ENCODE measurements at regions not wholly inside any gene's neighbourhood (a gene's known extent, or its start where the extent isn't known, plus 50 kb on each side); places are given as distances from the start of the nearest gene placed in this dataset.

DNA sequence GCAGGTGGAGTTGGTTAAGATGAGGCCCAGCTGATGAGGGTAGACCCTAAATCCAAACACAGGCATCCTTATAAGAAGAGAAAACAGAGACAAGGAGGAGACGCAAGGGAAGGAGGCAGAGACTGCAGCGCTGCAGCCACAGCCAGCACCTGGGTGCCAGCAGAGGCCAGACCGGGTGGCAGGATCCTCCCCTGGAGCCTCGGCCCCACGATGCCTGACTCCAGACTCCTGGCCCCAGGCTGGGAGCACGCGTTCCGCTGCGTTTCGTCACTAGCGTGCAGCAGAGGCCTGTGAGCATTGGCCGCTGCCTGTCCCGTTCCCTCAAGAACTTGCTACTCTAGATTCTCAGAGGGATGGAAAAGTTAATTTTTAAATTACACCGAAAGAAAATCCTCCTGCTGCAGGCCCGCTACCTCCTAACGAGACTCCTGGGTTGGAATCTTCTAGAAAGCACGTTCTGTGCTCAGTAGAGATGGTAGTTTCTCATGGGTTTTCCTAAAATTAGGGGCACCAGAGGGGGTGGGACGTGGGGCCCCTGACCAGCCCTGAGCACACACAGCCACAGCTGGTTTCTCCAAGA lies 57.7 kb upstream of the FBRSL1 start:
- no peak for TF ChIP-seq MAZ (IDR thresholded peaks at IDR 0.05; ENCODE audit: borderline replicate concordance, low read depth, low read length)
- TF ChIP-seq, protein P1, sequence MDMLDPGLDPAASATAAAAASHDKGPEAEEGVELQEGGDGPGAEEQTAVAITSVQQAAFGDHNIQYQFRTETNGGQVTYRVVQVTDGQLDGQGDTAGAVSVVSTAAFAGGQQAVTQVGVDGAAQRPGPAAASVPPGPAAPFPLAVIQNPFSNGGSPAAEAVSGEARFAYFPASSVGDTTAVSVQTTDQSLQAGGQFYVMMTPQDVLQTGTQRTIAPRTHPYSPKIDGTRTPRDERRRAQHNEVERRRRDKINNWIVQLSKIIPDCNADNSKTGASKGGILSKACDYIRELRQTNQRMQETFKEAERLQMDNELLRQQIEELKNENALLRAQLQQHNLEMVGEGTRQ (IDR thresholded peaks at IDR 0.05; ENCODE audit: low read depth, low read length): no peak
- TF ChIP-seq CHD1 (IDR thresholded peaks at IDR 0.05; ENCODE audit: low read depth, low read length): no peak
- TF ChIP-seq RFX5 (IDR thresholded peaks at IDR 0.05; ENCODE audit: low read depth, low read length): no peak
- TF ChIP-seq MXI1 (IDR thresholded peaks at IDR 0.05; ENCODE audit: borderline replicate concordance, low read depth, low read length): no peak
- TF ChIP-seq MAFK (IDR thresholded peaks at IDR 0.05; ENCODE audit: low read depth, low read length): no peak
- no peak for TF ChIP-seq POLR2A (IDR thresholded peaks at IDR 0.05; ENCODE audit: low read depth, low read length)
- TF ChIP-seq RAD21 (IDR thresholded peaks at IDR 0.05; ENCODE audit: low read length): no peak
- TF ChIP-seq FOS (IDR thresholded peaks at IDR 0.05; ENCODE audit: low read depth, low read length): no peak
- TF ChIP-seq BHLHE40 (IDR thresholded peaks at IDR 0.05; ENCODE audit: low read depth, low read length): no peak
- no peak for TF ChIP-seq CEBPB (IDR thresholded peaks at IDR 0.05; ENCODE audit: low read depth, low read length)
- TF ChIP-seq RCOR1 (IDR thresholded peaks at IDR 0.05; ENCODE audit: insufficient replicate concordance, low read length): no peak
- TF ChIP-seq, protein P2, sequence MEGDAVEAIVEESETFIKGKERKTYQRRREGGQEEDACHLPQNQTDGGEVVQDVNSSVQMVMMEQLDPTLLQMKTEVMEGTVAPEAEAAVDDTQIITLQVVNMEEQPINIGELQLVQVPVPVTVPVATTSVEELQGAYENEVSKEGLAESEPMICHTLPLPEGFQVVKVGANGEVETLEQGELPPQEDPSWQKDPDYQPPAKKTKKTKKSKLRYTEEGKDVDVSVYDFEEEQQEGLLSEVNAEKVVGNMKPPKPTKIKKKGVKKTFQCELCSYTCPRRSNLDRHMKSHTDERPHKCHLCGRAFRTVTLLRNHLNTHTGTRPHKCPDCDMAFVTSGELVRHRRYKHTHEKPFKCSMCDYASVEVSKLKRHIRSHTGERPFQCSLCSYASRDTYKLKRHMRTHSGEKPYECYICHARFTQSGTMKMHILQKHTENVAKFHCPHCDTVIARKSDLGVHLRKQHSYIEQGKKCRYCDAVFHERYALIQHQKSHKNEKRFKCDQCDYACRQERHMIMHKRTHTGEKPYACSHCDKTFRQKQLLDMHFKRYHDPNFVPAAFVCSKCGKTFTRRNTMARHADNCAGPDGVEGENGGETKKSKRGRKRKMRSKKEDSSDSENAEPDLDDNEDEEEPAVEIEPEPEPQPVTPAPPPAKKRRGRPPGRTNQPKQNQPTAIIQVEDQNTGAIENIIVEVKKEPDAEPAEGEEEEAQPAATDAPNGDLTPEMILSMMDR (conservative IDR thresholded peaks at IDR 0.05; ENCODE audit: low read depth, low read length): no peak
- TF ChIP-seq SMC3 (IDR thresholded peaks at IDR 0.05; ENCODE audit: low read depth, low read length): no peak
- no peak for TF ChIP-seq NFE2L2 (IDR thresholded peaks at IDR 0.05; ENCODE audit: low read depth, low read length)
- TF ChIP-seq, protein P3, sequence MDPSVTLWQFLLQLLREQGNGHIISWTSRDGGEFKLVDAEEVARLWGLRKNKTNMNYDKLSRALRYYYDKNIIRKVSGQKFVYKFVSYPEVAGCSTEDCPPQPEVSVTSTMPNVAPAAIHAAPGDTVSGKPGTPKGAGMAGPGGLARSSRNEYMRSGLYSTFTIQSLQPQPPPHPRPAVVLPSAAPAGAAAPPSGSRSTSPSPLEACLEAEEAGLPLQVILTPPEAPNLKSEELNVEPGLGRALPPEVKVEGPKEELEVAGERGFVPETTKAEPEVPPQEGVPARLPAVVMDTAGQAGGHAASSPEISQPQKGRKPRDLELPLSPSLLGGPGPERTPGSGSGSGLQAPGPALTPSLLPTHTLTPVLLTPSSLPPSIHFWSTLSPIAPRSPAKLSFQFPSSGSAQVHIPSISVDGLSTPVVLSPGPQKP (IDR thresholded peaks at IDR 0.05; ENCODE audit: borderline replicate concordance, low read depth, low read length): no peak
- in situ Hi-C loops (cut with MboI; ENCODE audit: low sequenced_read_pairs) (no loop called here), intact Hi-C loops (cut with micrococcal nuclease) (no loop called here), dilution Hi-C loops (cut with HindIII; ENCODE audit: low sequenced_read_pairs, unreplicated experiment) (no loop called here)
- Histone ChIP-seq H3K4ac (ENCODE audit: low read depth, low read length) (no peak overlapping the region), H3K36me3 (ENCODE audit: control insufficient read depth, insufficient read depth, low read length) (no peaks in the 10 kb centered on the region), H3K4me1 (ENCODE audit: control insufficient read depth, insufficient read depth, low read length) (no peaks in the 10 kb centered on the region; the same call in 1 of the 2 replicates), H3K9me1 (ENCODE audit: insufficient read depth, low read length) (peaks cover 4% of the 10 kb centered on the region; the same call in 1 of the 2 replicates), H3K27me3 (ENCODE audit: control insufficient read depth, insufficient read depth, low read length) (peaks cover 38% of the 10 kb centered on the region), H3K23ac (ENCODE audit: low read depth, low read length) (no peak overlapping the region), H3K14ac (replicated peaks; ENCODE audit: low read depth, low read length) (no peak overlapping the region), H2BK15ac (ENCODE audit: low read depth, low read length) (no peak overlapping the region), H4K8ac (ENCODE audit: low read depth in 2 of 2, low read length in 2 of 2) (no peak overlapping the region), H2BK20ac (ENCODE audit: low read depth, low read length) (no peak overlapping the region), H4K20me1 (ENCODE audit: insufficient read depth, low read length) (peaks cover 5% of the 10 kb centered on the region; the same call in 1 of the 2 replicates), H3K79me1 (ENCODE audit: low read depth in 1 of 2, low read length in 2 of 2) (no peaks in the 10 kb centered on the region), H4K5ac (ENCODE audit: low read depth, low read length) (no peak overlapping the region), H2AK5ac (ENCODE audit: low read depth, low read length) (no peak overlapping the region), H3K27ac (ENCODE audit: insufficient read depth, low read length) (no peak overlapping the region), H3K9ac (ENCODE audit: low read depth, low read length) (no peak overlapping the region), H2BK5ac (ENCODE audit: low read depth, low read length, poor library complexity, severe bottlenecking) (no peak overlapping the region), H3K4me2 (ENCODE audit: low read depth, low read length) (no peak overlapping the region), H3K4me3 (ENCODE audit: insufficient read depth, low read depth, low read length) (no peak overlapping the region), H3K9me3 (ENCODE audit: control insufficient read depth, insufficient read depth, low read length) (no peaks in the 10 kb centered on the region), H3K56ac (ENCODE audit: extremely low read depth, insufficient read depth, low read length) (no peak overlapping the region), H2BK120ac (ENCODE audit: low read depth, low read length) (no peak overlapping the region), H4K91ac (ENCODE audit: insufficient read depth, low read depth, low read length) (no peak overlapping the region), H2AFZ (replicated peaks; ENCODE audit: low read length, poor library complexity) (no peak overlapping the region), H2AK9ac (replicated peaks; ENCODE audit: low read depth, low read length, poor library complexity) (no peak overlapping the region), H3K18ac (ENCODE audit: low read depth, low read length) (no peak overlapping the region)
- ATAC-seq (ENCODE audit: low read depth): no peak
- WGBS, 2 experiments (ENCODE audit: extremely low coverage in 2 of 2, insufficient read length in 1 of 2): 64% methylated on average over 6 of the region's 18 CpGs; no CpG with 5 or more reads in 1 of the 2 experiments
- no TSS peak for BruUV-seq (replicated peaks)
- DNase-seq: no peak
- ChIA-PET POLR2A (ENCODE audit: unreplicated experiment) (no interaction called here), CTCF (no interaction called here)

Data from IMR-90 (cell line).